ENCODE measurements at regions not wholly inside any gene's neighbourhood (a gene's known extent, or its start where the extent isn't known, plus 50 kb on each side); places are given as distances from the start of the nearest gene placed in this dataset.

- Mint-ChIP-seq H3K4me3 (no peak overlapping the region), H3K27me3 (peaks cover 10% of the 10 kb centered on the region), H3K4me1 (ENCODE audit: unreplicated experiment) (no peaks in the 10 kb centered on the region), H3K36me3 (no peaks in the 10 kb centered on the region), H3K27ac (no peak overlapping the region), H3K9me3 (no peaks in the 10 kb centered on the region)
- DNase-seq (ENCODE audit: extremely low spot score, unreplicated experiment): no peak
- TF ChIP-seq CTCF (conservative IDR thresholded peaks at IDR 0.05): no peak
Observed at GRCh38 chr15:98139337-98139736, 178.8 kb downstream of the ARRDC4 start.

GRCh38 chr15:98142572-98142971 lies 182.1 kb downstream of the ARRDC4 start:
- no peak for DNase-seq (ENCODE audit: extremely low spot score, unreplicated experiment)
- Mint-ChIP-seq H3K4me3 (no peak overlapping the region), H3K27ac (no peak overlapping the region), H3K27me3 (peaks cover 6% of the 10 kb centered on the region), H3K36me3 (no peaks in the 10 kb centered on the region), H3K9me3 (no peaks in the 10 kb centered on the region), H3K4me1 (ENCODE audit: unreplicated experiment) (no peaks in the 10 kb centered on the region)
- peak; percentile 33 for TF ChIP-seq CTCF (conservative IDR thresholded peaks at IDR 0.05)

GRCh38 chr15:98143116-98143515 lies 182.6 kb downstream of the ARRDC4 start:
- H3K27ac Mint-ChIP-seq: no peak overlapping the region
- no peaks in the 10 kb centered on the region for H3K36me3 Mint-ChIP-seq
- peaks cover 6% of the 10 kb centered on the region for H3K27me3 Mint-ChIP-seq
- H3K4me3 Mint-ChIP-seq: no peak overlapping the region
- H3K9me3 Mint-ChIP-seq: no peaks in the 10 kb centered on the region
- H3K4me1 Mint-ChIP-seq (ENCODE audit: unreplicated experiment): no peaks in the 10 kb centered on the region
- DNase-seq (ENCODE audit: extremely low spot score, unreplicated experiment): no peak
- no peak for TF ChIP-seq CTCF (conservative IDR thresholded peaks at IDR 0.05)

- Mint-ChIP-seq H3K9me3 (no peaks in the 10 kb centered on the region), H3K27me3 (peaks cover 9% of the 10 kb centered on the region), H3K4me3 (no peak overlapping the region), H3K36me3 (no peaks in the 10 kb centered on the region), H3K4me1 (ENCODE audit: unreplicated experiment) (no peaks in the 10 kb centered on the region), H3K27ac (no peak overlapping the region)
- DNase-seq (ENCODE audit: extremely low spot score, unreplicated experiment): no peak
- TF ChIP-seq CTCF (conservative IDR thresholded peaks at IDR 0.05): no peak
Observed at GRCh38 chr15:98144388-98144787, 183.9 kb downstream of the ARRDC4 start.

- Mint-ChIP-seq H3K36me3 (no peaks in the 10 kb centered on the region), H3K27me3 (peaks cover 8% of the 10 kb centered on the region), H3K9me3 (no peaks in the 10 kb centered on the region), H3K4me1 (ENCODE audit: unreplicated experiment) (no peaks in the 10 kb centered on the region), H3K27ac (no peak overlapping the region), H3K4me3 (no peak overlapping the region)
- DNase-seq (ENCODE audit: extremely low spot score, unreplicated experiment): no peak
- TF ChIP-seq CTCF (conservative IDR thresholded peaks at IDR 0.05): no peak
Observed at GRCh38 chr15:98146031-98146820, 185.7 kb downstream of the ARRDC4 start.
